ENCODE measurements at regions not wholly inside any gene's neighbourhood (a gene's known extent, or its start where the extent isn't known, plus 50 kb on each side); places are given as distances from the start of the nearest gene placed in this dataset.

DNA sequence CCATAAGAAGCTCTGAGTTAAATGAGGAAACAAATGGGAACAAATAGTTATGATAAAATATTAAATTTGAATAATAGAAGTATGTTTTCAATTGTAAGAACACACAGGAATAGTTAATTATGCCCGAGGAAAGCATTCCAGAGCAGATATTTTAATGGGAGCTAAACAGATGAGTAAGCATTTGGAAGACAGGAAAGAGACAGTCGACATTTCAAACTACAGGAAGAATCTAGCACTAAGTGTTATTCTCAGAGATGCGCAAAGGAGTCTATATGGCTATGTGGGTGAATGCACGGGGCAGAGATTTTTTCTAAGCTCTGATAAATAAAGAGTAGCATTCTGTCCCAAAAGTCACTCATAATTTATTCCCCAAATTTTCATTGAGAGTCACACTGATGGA, 64.5 kb upstream of the SSTR1 start:
- Histone ChIP-seq H3K4me1 (ENCODE audit: control insufficient read depth, extremely low read depth, insufficient read depth, low read length) (peaks cover 14% of the 10 kb centered on the region), H3K27ac (ENCODE audit: insufficient read depth, low read depth, low read length) (peak overlapping the region; percentile 84), H3K4me3 (replicated peaks in 1 of 3; ENCODE audit: insufficient read depth in 1 of 3, low read depth in 1 of 3, low read length in 3 of 3) (no peak overlapping the region), H3K79me2 (ENCODE audit: control insufficient read depth, insufficient read depth, low read length) (no peaks in the 10 kb centered on the region), H4K20me1 (replicated peaks; ENCODE audit: control insufficient read depth, extremely low read depth, insufficient read depth, low read length) (no peaks in the 10 kb centered on the region), H3K9ac (replicated peaks; ENCODE audit: extremely low read depth, insufficient read depth, low read length) (no peak overlapping the region), H3K9me3 (replicated peaks; ENCODE audit: control insufficient read depth, insufficient read depth, low read length) (no peaks in the 10 kb centered on the region), H3K9me1 (replicated peaks; ENCODE audit: control insufficient read depth, extremely low read depth, insufficient read depth, low read length) (no peaks in the 10 kb centered on the region), H3K27me3 (ENCODE audit: control insufficient read depth in 2 of 2, insufficient read depth in 2 of 2, low read length in 2 of 2) (no peaks in the 10 kb centered on the region), H2AFZ (ENCODE audit: low read depth, low read length) (peak overlapping the region; percentile 93), H3K4me2 (ENCODE audit: insufficient read depth, low read length) (peak overlapping the region; percentile 66), H3K36me3 (ENCODE audit: control insufficient read depth in 2 of 2, extremely low read depth in 1 of 2, insufficient read depth in 2 of 2, low read length in 2 of 2) (no peaks in the 10 kb centered on the region)
- TSS peak; percentile 97 for BruUV-seq (replicated peaks)
- DNase-seq (ENCODE audit: low read depth, low spot score) (no peak), FAIRE-seq (no peak)
- ChIA-PET CTCF (interaction anchor here (1.2 to 1.8 kb wide), 5 partner anchors 7 to 872 kb away, joined by 3 to 4 read pairs (median 4); no protein-coding TSS in a partner anchor), POLR2A (interaction anchor here (0.6 kb wide), 1 partner anchor 852 kb away, joined by 7 read pairs; no protein-coding TSS in a partner anchor)
- dilution Hi-C loops (cut with MboI; ENCODE audit: extremely low pct_ligation_motif_present, low sequenced_read_pairs) (no loop called here), intact Hi-C loops (cut with micrococcal nuclease) (no loop called here)
- no peak for TF ChIP-seq MYC (IDR thresholded peaks at IDR 0.05; ENCODE audit: low read depth, low read length)
- TF ChIP-seq GATA2 (IDR thresholded peaks at IDR 0.05; ENCODE audit: insufficient read depth, insufficient read length, low read depth, low read length), result no peak
- TF ChIP-seq POLR2AphosphoS5 (IDR thresholded peaks at IDR 0.05; ENCODE audit: insufficient read depth, low read depth, low read length), result no peak
- no peak for TF ChIP-seq POLR2A (IDR thresholded peaks at IDR 0.05; ENCODE audit: low read depth, low read length)
- TF ChIP-seq, protein P1, sequence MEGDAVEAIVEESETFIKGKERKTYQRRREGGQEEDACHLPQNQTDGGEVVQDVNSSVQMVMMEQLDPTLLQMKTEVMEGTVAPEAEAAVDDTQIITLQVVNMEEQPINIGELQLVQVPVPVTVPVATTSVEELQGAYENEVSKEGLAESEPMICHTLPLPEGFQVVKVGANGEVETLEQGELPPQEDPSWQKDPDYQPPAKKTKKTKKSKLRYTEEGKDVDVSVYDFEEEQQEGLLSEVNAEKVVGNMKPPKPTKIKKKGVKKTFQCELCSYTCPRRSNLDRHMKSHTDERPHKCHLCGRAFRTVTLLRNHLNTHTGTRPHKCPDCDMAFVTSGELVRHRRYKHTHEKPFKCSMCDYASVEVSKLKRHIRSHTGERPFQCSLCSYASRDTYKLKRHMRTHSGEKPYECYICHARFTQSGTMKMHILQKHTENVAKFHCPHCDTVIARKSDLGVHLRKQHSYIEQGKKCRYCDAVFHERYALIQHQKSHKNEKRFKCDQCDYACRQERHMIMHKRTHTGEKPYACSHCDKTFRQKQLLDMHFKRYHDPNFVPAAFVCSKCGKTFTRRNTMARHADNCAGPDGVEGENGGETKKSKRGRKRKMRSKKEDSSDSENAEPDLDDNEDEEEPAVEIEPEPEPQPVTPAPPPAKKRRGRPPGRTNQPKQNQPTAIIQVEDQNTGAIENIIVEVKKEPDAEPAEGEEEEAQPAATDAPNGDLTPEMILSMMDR (IDR thresholded peaks at IDR 0.05; ENCODE audit: extremely low read depth in 1 of 2, insufficient read depth in 1 of 2, low read depth in 1 of 2, low read length in 2 of 2), result no peak
- no peak for TF ChIP-seq FOS (IDR thresholded peaks at IDR 0.05; ENCODE audit: borderline replicate concordance, insufficient read depth, low read length)
- TF ChIP-seq, protein P2, sequence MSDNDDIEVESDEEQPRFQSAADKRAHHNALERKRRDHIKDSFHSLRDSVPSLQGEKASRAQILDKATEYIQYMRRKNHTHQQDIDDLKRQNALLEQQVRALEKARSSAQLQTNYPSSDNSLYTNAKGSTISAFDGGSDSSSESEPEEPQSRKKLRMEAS (IDR thresholded peaks at IDR 0.05; ENCODE audit: insufficient read depth, insufficient read length), result no peak
- TF ChIP-seq JUN (IDR thresholded peaks at IDR 0.05; ENCODE audit: borderline replicate concordance, insufficient read depth, insufficient read length, low read depth), result no peak
- TF ChIP-seq EZH2 (IDR thresholded peaks at IDR 0.05; ENCODE audit: borderline replicate concordance, low read depth, low read length, severe bottlenecking), result no peak
